IPS DF 4.7 (cell line): ENCODE measurements at regions not wholly inside any gene's neighbourhood (a gene's known extent, or its start where the extent isn't known, plus 50 kb on each side); places are given as distances from the start of the nearest gene placed in this dataset.
"Not testable (repeated sequence)": the region's sequence is repeated elsewhere in the genome, so short reads cannot be mapped to it uniquely, and the experiment has no call there.

ENCODE experiments used
- DNase-seq: peaks from one replicate; pipeline ENCODE4 v3.0.0-alpha.2; 2013; ENCODE audit warnings: low spot score; ENCODE audit errors: extremely low read depth

- DNase-seq, result no peak
Observed at GRCh38 chr6:98016565-98016964, 733.5 kb upstream of the MMS22L start.

- no peak for DNase-seq
Observed at GRCh38 chr6:98020222-98020621, 737.2 kb upstream of the MMS22L start.

- no peak for DNase-seq
Observed at GRCh38 chr6:98024359-98024758, 741.3 kb upstream of the MMS22L start.

- DNase-seq, result no peak
Observed at GRCh38 chr6:98027898-98028297, 744.9 kb upstream of the MMS22L start.

GRCh38 chr6:98033617-98034016, 750.6 kb upstream of the MMS22L start:
- DNase-seq, result no peak

- DNase-seq, result no peak
Observed at GRCh38 chr6:98036344-98036923, 753.4 kb upstream of the MMS22L start.

- no peak for DNase-seq
Observed at GRCh38 chr6:98037571-98037970, 754.6 kb upstream of the MMS22L start.

GRCh38 chr6:98039443-98039842, 756.4 kb upstream of the MMS22L start:
- no peak for DNase-seq

GRCh38 chr6:98039904-98040607, 757.0 kb upstream of the MMS22L start:
- DNase-seq, result no peak

- no peak for DNase-seq
Observed at GRCh38 chr6:98041056-98041455, 758.0 kb upstream of the MMS22L start.

- no peak for DNase-seq
Observed at GRCh38 chr6:98041921-98042320, 758.9 kb upstream of the MMS22L start.

- DNase-seq, result no peak
Observed at GRCh38 chr6:98044151-98044561, 761.1 kb upstream of the MMS22L start.

GRCh38 chr6:98044791-98045470, 761.9 kb upstream of the MMS22L start:
- DNase-seq, result no peak

- no peak for DNase-seq
Observed at GRCh38 chr6:98047164-98047563, 764.1 kb upstream of the MMS22L start.

- no peak for DNase-seq
Observed at GRCh38 chr6:98047871-98048270, 764.9 kb upstream of the MMS22L start.

- DNase-seq, result no peak
Observed at GRCh38 chr6:98054453-98054852, 771.4 kb upstream of the MMS22L start.

- no peak for DNase-seq
Observed at GRCh38 chr6:98056955-98057354, 773.9 kb upstream of the MMS22L start.

GRCh38 chr6:98067375-98067774, 767.0 kb upstream of the POU3F2 start:
- DNase-seq, result no peak

GRCh38 chr6:98088537-98088936, 745.8 kb upstream of the POU3F2 start:
- DNase-seq, result not testable (repeated sequence)

- DNase-seq, result no peak
Observed at GRCh38 chr6:98092331-98092730, 742.0 kb upstream of the POU3F2 start.

- DNase-seq, result no peak
Observed at GRCh38 chr6:98094696-98095095, 739.7 kb upstream of the POU3F2 start.

- no peak for DNase-seq
Observed at GRCh38 chr6:98107801-98108200, 726.6 kb upstream of the POU3F2 start.

- DNase-seq, result no peak
Observed at GRCh38 chr6:98116455-98116854, 717.9 kb upstream of the POU3F2 start.
